ENCODE measurements at regions not wholly inside any gene's neighbourhood (a gene's known extent, or its start where the extent isn't known, plus 50 kb on each side); places are given as distances from the start of the nearest gene placed in this dataset.
A peak's percentile ranks its signal among the peaks of the same experiment; 100 is the strongest.

- Mint-ChIP-seq H3K4me1 (peaks cover 9% of the 10 kb centered on the region), H3K9me3 (no peaks in the 10 kb centered on the region), H3K36me3 (ENCODE audit: low read depth) (no peaks in the 10 kb centered on the region), H3K4me3 (no peak overlapping the region), H3K27ac (ENCODE audit: unreplicated experiment) (no peak overlapping the region), H3K27me3 (ENCODE audit: low read depth) (no peaks in the 10 kb centered on the region)
- no peak for DNase-seq (ENCODE audit: low read depth, low spot score)
- no peak for TF ChIP-seq CTCF (conservative IDR thresholded peaks at IDR 0.05)
These were observed 52.7 kb upstream of the FOXK1 start for GRCh38 chr7:4629287-4629895.

- DNase-seq (ENCODE audit: low read depth, low spot score): peak; percentile 51
- peak overlapping the region; percentile 60 for H3K4me3 Mint-ChIP-seq
- no peaks in the 10 kb centered on the region for H3K9me3 Mint-ChIP-seq
- TF ChIP-seq CTCF (conservative IDR thresholded peaks at IDR 0.05): peak; percentile 72
- peaks cover 9% of the 10 kb centered on the region for H3K4me1 Mint-ChIP-seq
- no peaks in the 10 kb centered on the region for H3K36me3 Mint-ChIP-seq (ENCODE audit: low read depth)
- H3K27me3 Mint-ChIP-seq (ENCODE audit: low read depth): no peaks in the 10 kb centered on the region
- H3K27ac Mint-ChIP-seq (ENCODE audit: unreplicated experiment): no peak overlapping the region
These were observed 50.5 kb upstream of the FOXK1 start for GRCh38 chr7:4631380-4632179.
